OCI-LY1 (cell line): ENCODE measurements at regions not wholly inside any gene's neighbourhood (a gene's known extent, or its start where the extent isn't known, plus 50 kb on each side); places are given as distances from the start of the nearest gene placed in this dataset.

ENCODE experiments used
- H2AFZ ChIP-seq: fragments of 200-600 bp; sonication (generic), shearing (Covaris generic); 2 replicates; pipeline ENCODE4 v1.6.0; 2014; ENCODE audit warnings: antibody characterized with exemption, mild to moderate bottlenecking, low read length
- H3F3A ChIP-seq: fragments of 200-600 bp; sonication (generic), shearing (Covaris generic); 2 replicates; pipeline ENCODE4 v1.6.0; 2014; ENCODE audit warnings: mild to moderate bottlenecking, antibody characterized with exemption, low read length, moderate library complexity; ENCODE audit not compliant: insufficient read depth
- H3K27ac ChIP-seq: fragments of 200-600 bp; sonication (generic); 2 replicates; pipeline ENCODE4 v1.5.1; 2014; ENCODE audit warnings: low read length, mixed run types, mild to moderate bottlenecking, low read depth; ENCODE audit not compliant: poor library complexity, severe bottlenecking
- H3K27me3 ChIP-seq: fragments of 200-600 bp; sonication (generic); 2 replicates; pipeline ENCODE4 v1.6.0; 2014; ENCODE audit warnings: antibody characterized with exemption, mild to moderate bottlenecking, low read length, moderate library complexity; ENCODE audit not compliant: insufficient read depth
- H3K36me3 ChIP-seq: fragments of 200-600 bp; sonication (generic); 2 replicates; pipeline ENCODE4 v1.6.1; 2014; ENCODE audit warnings: mild to moderate bottlenecking, antibody characterized with exemption, low read length, moderate library complexity, mixed read lengths; ENCODE audit not compliant: insufficient read depth
- H3K4me1 ChIP-seq: fragments of 200-600 bp; sonication (generic); 2 replicates; pipeline ENCODE4 v1.5.1; 2014; ENCODE audit warnings: mild to moderate bottlenecking, low read length, moderate library complexity; ENCODE audit not compliant: insufficient read depth, severe bottlenecking
- H3K4me2 ChIP-seq: fragments of 200-600 bp; sonication (generic), shearing (Covaris generic); 2 replicates; pipeline ENCODE4 v1.6.1; 2014; ENCODE audit warnings: low read length
- H3K4me3 ChIP-seq: fragments of 200-600 bp; sonication (generic); 2 replicates; pipeline ENCODE4 v1.5.1; 2014; ENCODE audit warnings: low read length, low read depth, mild to moderate bottlenecking, mixed read lengths; ENCODE audit not compliant: poor library complexity, severe bottlenecking
- H3K79me2 ChIP-seq: fragments of 200-600 bp; shearing (Covaris generic); 2 replicates; pipeline ENCODE4 v1.6.1; 2016; ENCODE audit warnings: mixed run types, low read length, mixed read lengths; ENCODE audit not compliant: insufficient read depth
- H3K9ac ChIP-seq: fragments of 200-600 bp; sonication (generic), shearing (Covaris generic); 2 replicates; pipeline ENCODE4 v1.6.1; 2014; ENCODE audit warnings: mild to moderate bottlenecking, low read length, mixed read lengths
- H3K9me2 ChIP-seq: fragments of 200-600 bp; sonication (generic), shearing (Covaris generic); 2 replicates; pipeline ENCODE4 v1.6.1; 2014; ENCODE audit warnings: low read depth, mild to moderate bottlenecking, low read length, mixed read lengths
- H3K9me3 ChIP-seq: fragments of 200-600 bp; shearing (Covaris generic); 2 replicates; pipeline ENCODE4 v1.6.1; 2014; ENCODE audit warnings: low read length, mixed read lengths
- H4K20me1 ChIP-seq: fragments of 200-600 bp; sonication (generic), shearing (Covaris generic); 2 replicates; pipeline ENCODE4 v1.6.0; 2016; ENCODE audit warnings: mild to moderate bottlenecking, low read length; ENCODE audit not compliant: insufficient read depth
- CTCF ChIP-seq: fragments of 200-600 bp; sonication (generic), shearing (Covaris generic); IDR thresholded peaks from 2 replicates; pipeline ENCODE4 v1.5.1; 2017; ENCODE audit warnings: mild to moderate bottlenecking, antibody characterized with exemption, low read length, moderate library complexity, mixed read lengths
- EZH2 ChIP-seq: fragments of 200-600 bp; sonication (generic), shearing (Covaris generic); IDR thresholded peaks from 2 replicates; pipeline ENCODE4 v1.8.0; 2017; ENCODE audit warnings: borderline replicate concordance, mixed run types, mild to moderate bottlenecking, antibody characterized with exemption, low read length, moderate library complexity, mixed read lengths

- no peak overlapping the region for H3K9ac ChIP-seq
- H3K27ac ChIP-seq = no peak overlapping the region
- no peaks in the 10 kb centered on the region for H3K79me2 ChIP-seq
- no peaks in the 10 kb centered on the region for H3K36me3 ChIP-seq
- no peaks in the 10 kb centered on the region for H3K9me2 ChIP-seq
- H4K20me1 ChIP-seq = no peaks in the 10 kb centered on the region
- H3K27me3 ChIP-seq = no peaks in the 10 kb centered on the region; the same call in 1 of the 2 replicates
- no peak overlapping the region for H3K4me2 ChIP-seq
- no peak overlapping the region for H2AFZ ChIP-seq
- H3F3A ChIP-seq = no peaks in the 10 kb centered on the region
- H3K4me3 ChIP-seq = no peak overlapping the region
- TF ChIP-seq EZH2 (no peak), CTCF (no peak)
- no peaks in the 10 kb centered on the region for H3K9me3 ChIP-seq
- no peaks in the 10 kb centered on the region for H3K4me1 ChIP-seq
Measured at GRCh38 chr2:14330884-14331283, 301.6 kb upstream of the LRATD1 start.

- no peak overlapping the region for H2AFZ ChIP-seq
- H3K9me2 ChIP-seq = no peaks in the 10 kb centered on the region
- no peaks in the 10 kb centered on the region for H3F3A ChIP-seq
- TF ChIP-seq EZH2 (no peak), CTCF (no peak)
- no peaks in the 10 kb centered on the region for H3K4me1 ChIP-seq
- no peak overlapping the region for H3K4me2 ChIP-seq
- no peaks in the 10 kb centered on the region for H3K27me3 ChIP-seq
- H3K9me3 ChIP-seq = no peaks in the 10 kb centered on the region
- no peak overlapping the region for H3K4me3 ChIP-seq
- H4K20me1 ChIP-seq = no peaks in the 10 kb centered on the region
- H3K36me3 ChIP-seq = no peaks in the 10 kb centered on the region
- no peak overlapping the region for H3K27ac ChIP-seq
- no peaks in the 10 kb centered on the region for H3K79me2 ChIP-seq
- H3K9ac ChIP-seq = no peak overlapping the region
Measured at GRCh38 chr2:14336759-14337382, 295.6 kb upstream of the LRATD1 start.

- Histone ChIP-seq H3K79me2 (no peaks in the 10 kb centered on the region), H3K27me3 (no peaks in the 10 kb centered on the region), H3K9me3 (no peaks in the 10 kb centered on the region), H4K20me1 (no peaks in the 10 kb centered on the region), H3K9ac (no peak overlapping the region), H2AFZ (no peak overlapping the region), H3K9me2 (no peaks in the 10 kb centered on the region), H3K27ac (no peak overlapping the region), H3K4me1 (no peaks in the 10 kb centered on the region), H3K36me3 (no peaks in the 10 kb centered on the region), H3F3A (no peaks in the 10 kb centered on the region), H3K4me2 (no peak overlapping the region), H3K4me3 (no peak overlapping the region)
- TF ChIP-seq EZH2 (no peak), CTCF (no peak)
Measured at GRCh38 chr2:14340703-14341102, 291.8 kb upstream of the LRATD1 start.
